ENCODE measurements at regions not wholly inside any gene's neighbourhood (a gene's known extent, or its start where the extent isn't known, plus 50 kb on each side); places are given as distances from the start of the nearest gene placed in this dataset.

GRCh38 chr1:214899908-214900460, 182.6 kb upstream of the KCNK2 start:
- ChIA-PET CTCF (no interaction called here), POLR2A (no interaction called here)
- no peak for DNase-seq
- ATAC-seq = no peak
- no peaks in the 10 kb centered on the region for H3K4me1 Mint-ChIP-seq (ENCODE audit: low read depth)
- no peaks in the 10 kb centered on the region for H3K36me3 Mint-ChIP-seq (ENCODE audit: low read depth)
- H3K4me3 Mint-ChIP-seq = no peak overlapping the region
- intact Hi-C loops (cut with micrococcal nuclease) = no loop called here
- TF ChIP-seq, protein P1, sequence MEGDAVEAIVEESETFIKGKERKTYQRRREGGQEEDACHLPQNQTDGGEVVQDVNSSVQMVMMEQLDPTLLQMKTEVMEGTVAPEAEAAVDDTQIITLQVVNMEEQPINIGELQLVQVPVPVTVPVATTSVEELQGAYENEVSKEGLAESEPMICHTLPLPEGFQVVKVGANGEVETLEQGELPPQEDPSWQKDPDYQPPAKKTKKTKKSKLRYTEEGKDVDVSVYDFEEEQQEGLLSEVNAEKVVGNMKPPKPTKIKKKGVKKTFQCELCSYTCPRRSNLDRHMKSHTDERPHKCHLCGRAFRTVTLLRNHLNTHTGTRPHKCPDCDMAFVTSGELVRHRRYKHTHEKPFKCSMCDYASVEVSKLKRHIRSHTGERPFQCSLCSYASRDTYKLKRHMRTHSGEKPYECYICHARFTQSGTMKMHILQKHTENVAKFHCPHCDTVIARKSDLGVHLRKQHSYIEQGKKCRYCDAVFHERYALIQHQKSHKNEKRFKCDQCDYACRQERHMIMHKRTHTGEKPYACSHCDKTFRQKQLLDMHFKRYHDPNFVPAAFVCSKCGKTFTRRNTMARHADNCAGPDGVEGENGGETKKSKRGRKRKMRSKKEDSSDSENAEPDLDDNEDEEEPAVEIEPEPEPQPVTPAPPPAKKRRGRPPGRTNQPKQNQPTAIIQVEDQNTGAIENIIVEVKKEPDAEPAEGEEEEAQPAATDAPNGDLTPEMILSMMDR (IDR thresholded peaks at IDR 0.05) = no peak
- H3K27me3 Mint-ChIP-seq = peaks cover 1% of the 10 kb centered on the region
- H3K27ac Mint-ChIP-seq = no peak overlapping the region
- no peaks in the 10 kb centered on the region for H3K9me3 Mint-ChIP-seq

- Mint-ChIP-seq H3K27me3 (peaks cover 1% of the 10 kb centered on the region), H3K4me1 (ENCODE audit: low read depth) (no peaks in the 10 kb centered on the region), H3K9me3 (no peaks in the 10 kb centered on the region), H3K4me3 (no peak overlapping the region), H3K36me3 (ENCODE audit: low read depth) (no peaks in the 10 kb centered on the region), H3K27ac (no peak overlapping the region)
- intact Hi-C loops (cut with micrococcal nuclease) = no loop called here
- ChIA-PET CTCF (no interaction called here), POLR2A (no interaction called here)
- ATAC-seq = no peak
- no peak for DNase-seq
- TF ChIP-seq, protein P1 (IDR thresholded peaks at IDR 0.05) = no peak
Measured at GRCh38 chr1:214900590-214900989, 181.9 kb upstream of the KCNK2 start.

- TF ChIP-seq, protein P1 (IDR thresholded peaks at IDR 0.05) = no peak
- Mint-ChIP-seq H3K36me3 (ENCODE audit: low read depth) (no peaks in the 10 kb centered on the region), H3K9me3 (no peaks in the 10 kb centered on the region), H3K4me1 (ENCODE audit: low read depth) (no peaks in the 10 kb centered on the region), H3K27me3 (peaks cover 1% of the 10 kb centered on the region), H3K27ac (no peak overlapping the region), H3K4me3 (no peak overlapping the region)
- no peak for DNase-seq
- ATAC-seq = no peak
- intact Hi-C loops (cut with micrococcal nuclease) = no loop called here
- ChIA-PET CTCF (no interaction called here), POLR2A (interaction anchor here (0.6 kb wide), 1 partner anchor 97 kb away, joined by 3 read pairs; no protein-coding TSS in a partner anchor)
Measured at GRCh38 chr1:214901718-214902117, 180.8 kb upstream of the KCNK2 start.

GRCh38 chr1:214902636-214903320, 179.8 kb upstream of the KCNK2 start:
- TF ChIP-seq, protein P1 (IDR thresholded peaks at IDR 0.05) = no peak
- no peak overlapping the region for H3K27ac Mint-ChIP-seq
- no peaks in the 10 kb centered on the region for H3K9me3 Mint-ChIP-seq
- no peaks in the 10 kb centered on the region for H3K4me1 Mint-ChIP-seq (ENCODE audit: low read depth)
- DNase-seq (no peak), ATAC-seq (no peak)
- H3K27me3 Mint-ChIP-seq = peaks cover 1% of the 10 kb centered on the region
- POLR2A ChIA-PET = no interaction called here
- H3K4me3 Mint-ChIP-seq = no peak overlapping the region
- intact Hi-C loops (cut with micrococcal nuclease) = no loop called here
- no peaks in the 10 kb centered on the region for H3K36me3 Mint-ChIP-seq (ENCODE audit: low read depth)
- CTCF ChIA-PET = no interaction called here

- POLR2A ChIA-PET = no interaction called here
- Mint-ChIP-seq H3K4me3 (no peak overlapping the region), H3K4me1 (ENCODE audit: low read depth) (no peaks in the 10 kb centered on the region), H3K36me3 (ENCODE audit: low read depth) (no peaks in the 10 kb centered on the region), H3K27ac (no peak overlapping the region), H3K9me3 (no peaks in the 10 kb centered on the region), H3K27me3 (no peaks in the 10 kb centered on the region)
- TF ChIP-seq, protein P1 (IDR thresholded peaks at IDR 0.05) = no peak
- no peak for DNase-seq
- CTCF ChIA-PET = no interaction called here
- intact Hi-C loops (cut with micrococcal nuclease) = no loop called here
- ATAC-seq = no peak
Measured at GRCh38 chr1:214912127-214912526, 170.4 kb upstream of the KCNK2 start.
